Tibial nerve (tissue), 4 donors: ENCODE measurements at regions not wholly inside any gene's neighbourhood (a gene's known extent, or its start where the extent isn't known, plus 50 kb on each side); places are given as distances from the start of the nearest gene placed in this dataset.

ENCODE experiments used
- DNase-seq, 2 donors: peaks; one replicate each; pipeline ENCODE4 v3.0.0-alpha.2; 2019; ENCODE audit warnings: low spot score in 2 of 2
- H3K27ac ChIP-seq, 4 donors: fragments of 200-600 bp; sonication (generic) in 3 of 4; one replicate each; pipeline ENCODE4 v1.5.1; 2017 to 2019; ENCODE audit warnings: mild to moderate bottlenecking in 1 of 4
- H3K27me3 ChIP-seq, 2 donors: fragments of 200-600 bp; sonication (generic) in 1 of 2; one replicate each; pipeline versions ENCODE4 v1.5.1 to v1.6.0; 2017 to 2019
- H3K36me3 ChIP-seq, 3 donors: fragments of 200-600 bp; sonication (generic); one replicate each; pipeline ENCODE4 v1.5.1; 2018 to 2019
- H3K4me1 ChIP-seq, 4 donors: fragments of 200-600 bp; sonication (generic) in 3 of 4; one replicate each; pipeline ENCODE4 v1.5.1; 2017 to 2019
- H3K4me3 ChIP-seq, 4 donors: fragments of 200-600 bp; sonication (generic) in 3 of 4; one replicate each; pipeline ENCODE4 v1.5.1; 2017 to 2019; ENCODE audit warnings: mild to moderate bottlenecking in 1 of 4, moderate library complexity in 1 of 4
- H3K9me3 ChIP-seq, 4 donors: fragments of 200-600 bp; sonication (generic) in 3 of 4; one replicate each; pipeline ENCODE4 v1.5.1; 2017 to 2019
- EP300 ChIP-seq, 2 donors: sonication (generic); formaldehyde crosslinking; IDR thresholded peaks; one replicate each; pipeline ENCODE4 v1.6.1; 2017; ENCODE audit warnings: antibody characterized with exemption in 2 of 2, mild to moderate bottlenecking in 1 of 2
- POLR2A ChIP-seq, 2 donors: fragments of 450-650 bp; IDR thresholded peaks; one replicate each; pipeline ENCODE4 v1.6.1; 2017; ENCODE audit warnings: antibody characterized with exemption in 2 of 2, mild to moderate bottlenecking in 2 of 2, moderate library complexity in 2 of 2
- WGBS, 2 donors: methylation state at CpG; one replicate each; pipeline ENCODE4 v1.1.5; 2018; 5-methylcytosine and 5-hydroxymethylcytosine counted together
- TF ChIP-seq, protein P1 (sequence below), 5 experiments: fragments of 200-600 bp in 3 of 5; fragments of 450-650 bp in 2 of 5; sonication (generic) in 3 of 5; IDR thresholded peaks; one replicate each; pipeline ENCODE4 v1.5.1; 2016 to 2019; ENCODE audit warnings: antibody characterized with exemption in 5 of 5, mild to moderate bottlenecking in 3 of 5, moderate library complexity in 2 of 5

DNA sequence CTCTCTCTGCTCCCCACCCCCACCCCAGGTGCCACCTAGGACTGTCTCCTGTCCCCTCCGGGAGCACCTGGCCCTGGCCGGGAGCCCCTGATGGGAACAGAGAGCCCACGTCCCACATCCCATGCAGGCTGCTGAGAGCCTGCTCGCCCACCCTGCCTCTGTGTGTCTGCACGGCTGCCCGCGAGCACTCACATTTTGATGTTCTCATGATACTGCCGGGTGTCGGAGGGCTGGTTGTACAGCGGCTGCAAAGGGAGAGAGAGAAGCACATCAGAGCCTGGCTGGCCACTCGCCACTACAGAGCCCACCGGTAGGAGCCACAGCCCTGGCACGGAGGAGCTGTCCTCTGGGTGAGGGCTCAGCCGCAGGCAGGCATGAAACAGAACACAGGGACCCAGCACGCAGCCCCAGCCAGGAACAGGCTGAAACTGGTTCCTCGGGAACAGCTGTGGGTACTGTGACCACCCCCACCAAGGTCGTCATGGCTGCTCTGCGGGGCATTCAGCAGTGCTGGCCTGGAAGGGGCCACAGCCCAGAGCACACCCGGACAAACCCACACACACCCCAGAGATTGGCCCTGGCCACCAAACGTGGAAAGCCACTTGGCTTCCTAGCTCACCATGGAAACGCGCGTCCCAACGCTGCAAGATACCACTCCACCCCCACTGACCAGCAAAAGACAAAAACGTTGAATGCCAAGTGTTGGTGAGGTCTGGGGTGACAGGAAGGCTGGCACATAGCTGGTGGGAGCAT is 117.6 kb downstream of the NCOR2 start:
- peaks cover 0 to 45% (median 0%) of the 10 kb centered on the region in 3 donors for H3K36me3 ChIP-seq
- H3K9me3 ChIP-seq = no peaks in the 10 kb centered on the region
- peaks cover 0 to 57% (median 25%) of the 10 kb centered on the region in 4 donors for H3K4me1 ChIP-seq
- H3K27ac ChIP-seq = peak overlapping the region in 1 of 4 donors; percentile 31
- no peak overlapping the region for H3K4me3 ChIP-seq
- DNase-seq = no peak
- WGBS, 2 donors = 64 to 74% methylated on average over 12 to 19 of the region's 25 CpGs
- TF ChIP-seq EP300 (IDR thresholded peaks at IDR 0.05) (no peak), POLR2A (IDR thresholded peaks at IDR 0.05) (no peak)
- TF ChIP-seq, protein P1, sequence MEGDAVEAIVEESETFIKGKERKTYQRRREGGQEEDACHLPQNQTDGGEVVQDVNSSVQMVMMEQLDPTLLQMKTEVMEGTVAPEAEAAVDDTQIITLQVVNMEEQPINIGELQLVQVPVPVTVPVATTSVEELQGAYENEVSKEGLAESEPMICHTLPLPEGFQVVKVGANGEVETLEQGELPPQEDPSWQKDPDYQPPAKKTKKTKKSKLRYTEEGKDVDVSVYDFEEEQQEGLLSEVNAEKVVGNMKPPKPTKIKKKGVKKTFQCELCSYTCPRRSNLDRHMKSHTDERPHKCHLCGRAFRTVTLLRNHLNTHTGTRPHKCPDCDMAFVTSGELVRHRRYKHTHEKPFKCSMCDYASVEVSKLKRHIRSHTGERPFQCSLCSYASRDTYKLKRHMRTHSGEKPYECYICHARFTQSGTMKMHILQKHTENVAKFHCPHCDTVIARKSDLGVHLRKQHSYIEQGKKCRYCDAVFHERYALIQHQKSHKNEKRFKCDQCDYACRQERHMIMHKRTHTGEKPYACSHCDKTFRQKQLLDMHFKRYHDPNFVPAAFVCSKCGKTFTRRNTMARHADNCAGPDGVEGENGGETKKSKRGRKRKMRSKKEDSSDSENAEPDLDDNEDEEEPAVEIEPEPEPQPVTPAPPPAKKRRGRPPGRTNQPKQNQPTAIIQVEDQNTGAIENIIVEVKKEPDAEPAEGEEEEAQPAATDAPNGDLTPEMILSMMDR (IDR thresholded peaks at IDR 0.05) = no peak
- H3K27me3 ChIP-seq = no peaks in the 10 kb centered on the region

DNA sequence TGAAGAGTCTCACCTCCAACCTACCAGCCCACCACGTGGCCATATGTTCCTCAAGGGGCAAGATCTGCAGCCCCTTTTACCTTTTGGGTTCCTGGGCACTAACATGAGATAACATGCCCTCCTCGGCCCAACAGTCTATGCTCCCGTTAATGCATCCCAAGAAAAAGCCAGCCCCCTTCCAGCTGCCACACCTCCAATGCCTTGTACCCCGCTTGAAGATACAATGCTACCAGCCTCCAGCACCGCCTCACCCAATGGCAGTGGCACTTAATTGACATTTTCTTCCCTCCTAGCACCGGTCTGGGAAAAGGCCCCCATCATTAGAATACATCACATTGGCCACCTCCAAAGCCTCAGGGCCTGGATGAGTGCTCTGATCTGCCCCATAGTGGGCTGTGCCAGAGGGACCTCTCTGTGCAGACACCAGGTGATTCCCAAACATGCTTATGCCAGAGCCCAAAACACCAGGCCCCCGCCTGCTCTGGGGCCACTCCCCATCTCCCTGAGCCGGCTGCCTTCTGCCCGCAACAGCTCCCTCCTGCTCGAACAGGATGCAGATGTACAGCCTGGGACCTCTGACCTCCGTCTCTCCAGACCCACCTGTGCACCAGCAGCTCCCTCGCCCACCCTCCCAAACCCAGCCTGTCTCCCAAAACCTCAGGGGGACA is 118.3 kb downstream of the NCOR2 start:
- H3K4me3 ChIP-seq = no peak overlapping the region
- peaks cover 0 to 52% (median 0%) of the 10 kb centered on the region in 3 donors for H3K36me3 ChIP-seq
- 82 to 92% methylated on average over 12 of the region's 12 CpGs for WGBS, 2 donors
- no peak for DNase-seq
- TF ChIP-seq EP300 (IDR thresholded peaks at IDR 0.05) = no peak
- TF ChIP-seq, protein P1 (IDR thresholded peaks at IDR 0.05) = no peak
- no peak for TF ChIP-seq POLR2A (IDR thresholded peaks at IDR 0.05)
- no peaks in the 10 kb centered on the region for H3K9me3 ChIP-seq
- H3K4me1 ChIP-seq = peaks cover 0 to 55% (median 18%) of the 10 kb centered on the region in 4 donors
- H3K27me3 ChIP-seq = no peaks in the 10 kb centered on the region
- peak overlapping the region in 1 of 4 donors; percentile 31 for H3K27ac ChIP-seq

DNA sequence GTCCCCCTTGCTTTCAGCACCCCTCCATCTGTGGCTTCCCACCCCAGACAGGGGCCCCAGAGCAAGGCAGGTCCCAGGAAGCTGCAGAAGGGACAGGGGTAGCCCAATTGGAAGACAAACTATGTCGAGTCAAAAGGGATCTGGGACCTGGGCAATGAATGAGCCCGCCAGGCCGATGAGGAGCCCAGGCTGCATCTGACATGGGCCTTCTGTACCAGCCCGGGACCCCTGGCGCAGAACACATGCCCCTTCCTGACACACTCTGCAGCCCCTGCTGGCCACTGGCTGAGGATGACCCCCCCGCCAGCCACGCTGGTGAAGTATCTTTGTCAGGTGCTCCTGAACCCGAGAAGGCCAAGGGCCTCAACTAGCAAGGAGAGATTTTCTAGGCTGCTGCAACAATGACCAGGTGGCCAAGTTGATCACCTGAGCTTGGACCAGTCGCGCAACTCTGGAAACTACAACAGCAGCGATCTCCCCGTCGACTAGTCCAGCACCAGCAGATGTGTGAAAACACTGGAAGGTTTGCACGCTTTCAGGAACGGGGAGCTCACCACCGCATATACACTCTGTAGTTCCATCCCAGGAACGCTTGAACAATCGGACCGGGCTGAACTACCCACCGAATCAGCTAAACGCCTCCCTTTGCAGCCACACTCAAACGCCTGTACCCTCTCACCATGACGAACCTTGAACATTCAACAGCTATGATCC is 119.0 kb downstream of the NCOR2 start:
- Histone ChIP-seq H3K27me3 (no peaks in the 10 kb centered on the region), H3K27ac (no peak overlapping the region), H3K4me1 (peaks cover 0 to 50% (median 11%) of the 10 kb centered on the region in 4 donors), H3K4me3 (no peak overlapping the region), H3K9me3 (no peaks in the 10 kb centered on the region), H3K36me3 (peaks cover 0 to 58% (median 0%) of the 10 kb centered on the region in 3 donors)
- no peak for DNase-seq
- TF ChIP-seq EP300 (IDR thresholded peaks at IDR 0.05) (no peak), POLR2A (IDR thresholded peaks at IDR 0.05) (no peak)
- TF ChIP-seq, protein P1 (IDR thresholded peaks at IDR 0.05) = no peak
- WGBS, 2 donors = 91% methylated on average over 20 to 23 of the region's 23 CpGs

DNA sequence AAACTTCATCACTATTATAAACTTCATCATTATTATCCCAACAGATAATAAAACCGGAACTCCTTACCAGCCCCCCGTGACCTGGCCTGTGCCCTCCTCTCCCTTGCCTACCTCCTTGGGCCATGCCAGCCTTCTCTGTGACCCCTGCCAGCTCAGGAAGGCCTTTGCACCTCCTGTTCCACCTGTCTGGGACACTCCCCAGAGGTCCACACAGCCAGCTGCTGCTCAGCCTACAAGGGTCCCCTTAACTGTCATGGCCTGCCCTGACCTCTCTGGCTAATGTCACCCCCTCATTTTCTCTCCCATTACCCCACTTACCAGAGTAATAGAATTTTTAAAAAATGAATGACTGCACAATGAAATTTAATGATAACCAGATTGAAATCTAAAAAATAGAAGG is 121.0 kb downstream of the NCOR2 start:
- Histone ChIP-seq H3K4me3 (no peak overlapping the region), H3K9me3 (no peaks in the 10 kb centered on the region), H3K27me3 (no peaks in the 10 kb centered on the region), H3K4me1 (peaks cover 0 to 39% (median 3%) of the 10 kb centered on the region in 4 donors), H3K27ac (no peak overlapping the region), H3K36me3 (peaks cover 0 to 77% (median 0%) of the 10 kb centered on the region in 3 donors)
- no peak for DNase-seq
- 81 to 82% methylated on average over 2 of the region's 2 CpGs for WGBS, 2 donors
- TF ChIP-seq EP300 (IDR thresholded peaks at IDR 0.05) (no peak), POLR2A (IDR thresholded peaks at IDR 0.05) (no peak)
- TF ChIP-seq, protein P1 (IDR thresholded peaks at IDR 0.05) = no peak
